Endothelial cell of umbilical vein (primary cell): ENCODE measurements at regions not wholly inside any gene's neighbourhood (a gene's known extent, or its start where the extent isn't known, plus 50 kb on each side); places are given as distances from the start of the nearest gene placed in this dataset.

Source experiments
- BruUV-seq: library from RNA; stranded (reverse); fragments of 400-500 nt; replicated peaks from 2 replicates; lab custom pipeline; 2021; lab: Mats Ljungman, UMichigan
- CTCF ChIA-PET: fragments of 300-600, 350-600 bp; sonication (Branson Sonifier 250); formaldehyde crosslinking; loops from one replicate; lab custom pipeline; 2021; ENCODE audit warnings: antibody characterized with exemption, inconsistent platforms; lab: Charles Lee
- POLR2A ChIA-PET: fragments of 300-600, 350-600 bp; sonication (Branson Sonifier 250); formaldehyde crosslinking; loops from one replicate; lab custom pipeline; 2021; ENCODE audit warnings: antibody characterized with exemption, inconsistent platforms; lab: Charles Lee
- DNase-seq: peaks from one replicate; pipeline ENCODE4 v3.0.0-alpha.2; 2011; ENCODE audit warnings: low read depth, low spot score
- FAIRE-seq: peaks from 2 replicates; lab custom pipeline; 2011; peaks lifted over from hg19 to GRCh38; lab: Jason Lieb, UNC
- H2AFZ ChIP-seq: 2 replicates; pipeline ENCODE4 v1.6.0; 2012; ENCODE audit warnings: low read depth, low read length, control low read depth, inconsistent platforms
- H3K27ac ChIP-seq: 2 replicates; pipeline ENCODE4 v1.5.1; 2011; ENCODE audit warnings: low read depth, mild to moderate bottlenecking, control low read depth, low read length, moderate library complexity; ENCODE audit not compliant: insufficient read depth
- H3K27me3 ChIP-seq, 2 experiments: 2 replicates each; pipeline versions ENCODE4 v1.6.0 to v1.6.1; 2011; ENCODE audit warnings: low read length in 2 of 2, mixed read lengths in 1 of 2; ENCODE audit not compliant: control insufficient read depth in 2 of 2, insufficient read depth in 2 of 2
- H3K36me3 ChIP-seq, 2 experiments: 2 replicates in 1 of 2; 3 replicates in 1 of 2; pipeline ENCODE4 v1.5.1; 2011; ENCODE audit warnings: low read length in 2 of 2, mild to moderate bottlenecking in 1 of 2, moderate library complexity in 1 of 2; ENCODE audit not compliant: control insufficient read depth in 2 of 2, insufficient read depth in 2 of 2; ENCODE audit errors: extremely low read depth in 1 of 2
- H3K4me1 ChIP-seq: 3 replicates; pipeline ENCODE4 v1.5.1; 2011; ENCODE audit warnings: mild to moderate bottlenecking, low read length; ENCODE audit not compliant: control insufficient read depth, insufficient read depth; ENCODE audit errors: extremely low read depth
- H3K4me2 ChIP-seq: 2 replicates; pipeline ENCODE4 v1.6.1; 2011; ENCODE audit warnings: low read length, control low read depth, mixed read lengths; ENCODE audit not compliant: insufficient read depth
- H3K4me3 ChIP-seq, 3 experiments: fragments of 200-600 bp in 1 of 3; sonication (generic), shearing (Covaris generic) in 1 of 3; replicated peaks in 1 of 3; 2 replicates each; pipeline ENCODE4 v1.5.1; 2011 to 2016; ENCODE audit warnings: control low read depth in 3 of 3, low read length in 3 of 3, mild to moderate bottlenecking in 2 of 3, inconsistent platforms in 1 of 3, low read depth in 1 of 3, moderate library complexity in 1 of 3; ENCODE audit not compliant: insufficient read depth in 1 of 3
- H3K79me2 ChIP-seq: 2 replicates; pipeline ENCODE4 v1.6.0; 2012; ENCODE audit warnings: low read length, inconsistent platforms; ENCODE audit not compliant: control insufficient read depth, insufficient read depth
- H3K9ac ChIP-seq: replicated peaks from 2 replicates; pipeline ENCODE3; 2011; ENCODE audit warnings: low read length, control low read depth; ENCODE audit not compliant: insufficient read depth; ENCODE audit errors: extremely low read depth
- H3K9me1 ChIP-seq: replicated peaks from 3 replicates; pipeline ENCODE4 v1.6.0; 2011; ENCODE audit warnings: mild to moderate bottlenecking, low read length; ENCODE audit not compliant: control insufficient read depth, insufficient read depth; ENCODE audit errors: extremely low read depth
- H3K9me3 ChIP-seq: replicated peaks from 2 replicates; pipeline ENCODE4 v1.5.1; 2012; ENCODE audit warnings: low read length, inconsistent platforms; ENCODE audit not compliant: control insufficient read depth, insufficient read depth
- H4K20me1 ChIP-seq: replicated peaks from 2 replicates; pipeline ENCODE3; 2011; ENCODE audit warnings: mild to moderate bottlenecking, low read length; ENCODE audit not compliant: control insufficient read depth, insufficient read depth; ENCODE audit errors: extremely low read depth
- EZH2 ChIP-seq: IDR thresholded peaks from 2 replicates; pipeline ENCODE4 v1.6.1; 2012; ENCODE audit warnings: borderline replicate concordance, low read depth, mild to moderate bottlenecking, moderate library complexity, low read length, inconsistent platforms; ENCODE audit not compliant: severe bottlenecking
- FOS ChIP-seq: IDR thresholded peaks from 2 replicates; pipeline ENCODE4 v1.6.1; 2011; ENCODE audit warnings: mild to moderate bottlenecking, low read length, moderate library complexity, borderline replicate concordance; ENCODE audit not compliant: insufficient read depth
- GATA2 ChIP-seq: IDR thresholded peaks from 2 replicates; pipeline ENCODE4 v1.7.0; 2011; ENCODE audit warnings: low read depth, mild to moderate bottlenecking, moderate library complexity, mixed read lengths, low read length; ENCODE audit not compliant: insufficient read length, insufficient read depth
- JUN ChIP-seq: IDR thresholded peaks from 2 replicates; pipeline ENCODE4 v1.6.1; 2011; ENCODE audit warnings: borderline replicate concordance, low read depth; ENCODE audit not compliant: insufficient read length, insufficient read depth
- MYC ChIP-seq: IDR thresholded peaks from one replicate; pipeline ENCODE4 v1.6.1; 2011; ENCODE audit warnings: mild to moderate bottlenecking, low read depth, low read length
- POLR2A ChIP-seq: IDR thresholded peaks from 2 replicates; pipeline ENCODE4 v1.6.1; 2012; ENCODE audit warnings: low read depth, mild to moderate bottlenecking, control low read depth, low read length
- POLR2AphosphoS5 ChIP-seq: IDR thresholded peaks from 2 replicates; pipeline ENCODE4 v1.6.1; 2012; ENCODE audit warnings: low read depth, mild to moderate bottlenecking, control low read depth, low read length, moderate library complexity; ENCODE audit not compliant: insufficient read depth
- dilution Hi-C: fragments of 300-500 bp; cut with MboI; formaldehyde crosslinking; loops from one replicate; pipeline ENCODE4 v1.15.0; 2019; ENCODE audit warnings: low sequenced_read_pairs; ENCODE audit not compliant: extremely low pct_ligation_motif_present
- intact Hi-C: fragments of 100-400 bp; cut with micrococcal nuclease; formaldehyde crosslinking; loops from one replicate; pipeline ENCODE4 v1.10.0; 2022
- TF ChIP-seq, protein P1 (sequence below), 2 donors: IDR thresholded peaks; 1 replicate in 1 of 2; 2 replicates in 1 of 2; pipeline ENCODE4 v1.5.1; 2011; ENCODE audit warnings: low read length in 2 of 2, mild to moderate bottlenecking in 2 of 2, moderate library complexity in 2 of 2, control low read depth in 1 of 2, inconsistent platforms in 1 of 2, low read depth in 1 of 2; ENCODE audit not compliant: insufficient read depth in 1 of 2; ENCODE audit errors: extremely low read depth in 1 of 2
- TF ChIP-seq, protein P2 (sequence below): IDR thresholded peaks from 2 replicates; pipeline ENCODE4 v1.6.1; 2011; ENCODE audit not compliant: insufficient read depth, insufficient read length

DNA sequence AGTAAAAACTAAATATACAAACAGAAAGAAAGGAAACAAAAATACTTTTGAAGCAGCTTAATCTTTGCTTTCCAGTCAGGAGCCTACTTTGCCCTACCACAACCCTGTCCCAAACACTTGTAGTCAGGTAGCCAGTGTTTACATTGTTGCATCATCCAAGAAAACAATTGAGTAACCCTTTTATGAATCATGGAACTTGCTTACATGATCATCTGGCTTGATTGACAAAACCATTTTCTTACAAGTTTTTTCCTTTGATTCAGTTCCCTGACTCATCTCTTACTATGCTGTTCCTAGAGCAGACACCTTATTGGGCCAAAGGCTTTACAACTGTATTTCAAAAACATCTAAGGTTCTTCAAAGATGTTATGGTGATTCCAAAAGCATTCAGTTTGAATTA, 740.1 kb downstream of the KLHL13 start:
- no peaks in the 10 kb centered on the region for H3K9me3 ChIP-seq
- DNase-seq: no peak
- no peak overlapping the region for H2AFZ ChIP-seq
- BruUV-seq: no TSS peak
- H3K4me2 ChIP-seq: no peak overlapping the region
- H3K27me3 ChIP-seq: no peaks in the 10 kb centered on the region
- H3K36me3 ChIP-seq: no peaks in the 10 kb centered on the region
- no peak for FAIRE-seq
- no peaks in the 10 kb centered on the region for H3K79me2 ChIP-seq
- no peak overlapping the region for H3K27ac ChIP-seq
- intact Hi-C loops (no loop called here), dilution Hi-C loops (no loop called here)
- H4K20me1 ChIP-seq: no peaks in the 10 kb centered on the region
- H3K9ac ChIP-seq: no peak overlapping the region
- no peaks in the 10 kb centered on the region for H3K4me1 ChIP-seq
- H3K9me1 ChIP-seq: no peaks in the 10 kb centered on the region
- H3K4me3 ChIP-seq: no peak overlapping the region
- CTCF ChIA-PET: no interaction called here
- no peak for TF ChIP-seq EZH2
- POLR2A ChIA-PET: no interaction called here

DNA sequence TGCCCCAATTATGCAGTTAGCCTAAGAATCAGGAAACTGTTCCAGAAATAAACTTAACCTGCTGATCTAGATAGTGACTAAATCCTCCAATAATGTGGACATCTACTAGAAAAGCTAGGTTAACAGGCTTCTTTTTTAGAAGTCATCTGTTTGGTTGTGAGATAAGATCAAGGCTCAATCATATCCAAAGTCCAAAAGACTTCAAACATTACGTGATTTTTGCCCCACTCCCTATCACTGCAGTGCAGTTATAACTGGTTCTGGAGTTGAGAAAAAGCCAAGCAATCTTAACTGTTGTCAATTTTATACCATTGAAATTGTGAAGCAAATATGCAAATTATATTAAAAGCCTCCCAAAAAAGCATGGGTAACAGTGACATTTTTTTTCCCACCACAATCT, 781.4 kb downstream of the KLHL13 start:
- DNase-seq (no peak), FAIRE-seq (no peak)
- TF ChIP-seq EZH2: no peak
- TF ChIP-seq, protein P1, sequence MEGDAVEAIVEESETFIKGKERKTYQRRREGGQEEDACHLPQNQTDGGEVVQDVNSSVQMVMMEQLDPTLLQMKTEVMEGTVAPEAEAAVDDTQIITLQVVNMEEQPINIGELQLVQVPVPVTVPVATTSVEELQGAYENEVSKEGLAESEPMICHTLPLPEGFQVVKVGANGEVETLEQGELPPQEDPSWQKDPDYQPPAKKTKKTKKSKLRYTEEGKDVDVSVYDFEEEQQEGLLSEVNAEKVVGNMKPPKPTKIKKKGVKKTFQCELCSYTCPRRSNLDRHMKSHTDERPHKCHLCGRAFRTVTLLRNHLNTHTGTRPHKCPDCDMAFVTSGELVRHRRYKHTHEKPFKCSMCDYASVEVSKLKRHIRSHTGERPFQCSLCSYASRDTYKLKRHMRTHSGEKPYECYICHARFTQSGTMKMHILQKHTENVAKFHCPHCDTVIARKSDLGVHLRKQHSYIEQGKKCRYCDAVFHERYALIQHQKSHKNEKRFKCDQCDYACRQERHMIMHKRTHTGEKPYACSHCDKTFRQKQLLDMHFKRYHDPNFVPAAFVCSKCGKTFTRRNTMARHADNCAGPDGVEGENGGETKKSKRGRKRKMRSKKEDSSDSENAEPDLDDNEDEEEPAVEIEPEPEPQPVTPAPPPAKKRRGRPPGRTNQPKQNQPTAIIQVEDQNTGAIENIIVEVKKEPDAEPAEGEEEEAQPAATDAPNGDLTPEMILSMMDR (IDR thresholded peaks at IDR 0.05; ENCODE audit: extremely low read depth in 1 of 2, insufficient read depth in 1 of 2, low read depth in 1 of 2, low read length in 2 of 2): no peak
- TF ChIP-seq, protein P2, sequence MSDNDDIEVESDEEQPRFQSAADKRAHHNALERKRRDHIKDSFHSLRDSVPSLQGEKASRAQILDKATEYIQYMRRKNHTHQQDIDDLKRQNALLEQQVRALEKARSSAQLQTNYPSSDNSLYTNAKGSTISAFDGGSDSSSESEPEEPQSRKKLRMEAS: no peak
- no peak for TF ChIP-seq MYC
- no peak for TF ChIP-seq JUN
- TF ChIP-seq POLR2AphosphoS5: no peak
- TF ChIP-seq GATA2: no peak
- TF ChIP-seq FOS: no peak
- no peak for TF ChIP-seq POLR2A
- no peaks in the 10 kb centered on the region for H3K9me1 ChIP-seq
- no peaks in the 10 kb centered on the region for H3K79me2 ChIP-seq
- H3K9ac ChIP-seq: no peak overlapping the region
- no peak overlapping the region for H3K4me2 ChIP-seq
- no peaks in the 10 kb centered on the region for H3K4me1 ChIP-seq
- POLR2A ChIA-PET: no interaction called here
- BruUV-seq: no TSS peak
- intact Hi-C loops: no loop called here
- H3K9me3 ChIP-seq: no peaks in the 10 kb centered on the region
- dilution Hi-C loops: no loop called here
- no peaks in the 10 kb centered on the region for H3K36me3 ChIP-seq
- H3K27ac ChIP-seq: no peak overlapping the region
- H4K20me1 ChIP-seq: no peaks in the 10 kb centered on the region
- CTCF ChIA-PET: no interaction called here
- H2AFZ ChIP-seq: no peak overlapping the region
- H3K4me3 ChIP-seq: no peak overlapping the region
- H3K27me3 ChIP-seq: no peaks in the 10 kb centered on the region
